AG04449 (cell line): ENCODE measurements at regions not wholly inside any gene's neighbourhood (a gene's known extent, or its start where the extent isn't known, plus 50 kb on each side); places are given as distances from the start of the nearest gene placed in this dataset.
"Not testable (repeated sequence)": the region's sequence is repeated elsewhere in the genome, so short reads cannot be mapped to it uniquely, and the experiment has no call there.

Source experiments
- CTCF ChIA-PET: fragments of 350-600 bp; formaldehyde crosslinking; extraction: SDS; loops from one replicate; lab custom pipeline; 2021; ENCODE audit warnings: antibody characterized with exemption; lab: Yijun Ruan, JAX
- POLR2A ChIA-PET: fragments of 400-600, 350-600 bp; formaldehyde crosslinking; extraction: SDS; loops from one replicate; lab custom pipeline; 2020; ENCODE audit warnings: antibody characterized with exemption, inconsistent platforms; lab: Yijun Ruan, JAX
- DNase-seq: peaks from one replicate; pipeline ENCODE4 v3.0.0-alpha.2; 2010; ENCODE audit warnings: low read depth, low spot score
- H3K4me3 ChIP-seq: 2 replicates; pipeline ENCODE4 v1.5.1; 2011; ENCODE audit warnings: low read depth, mild to moderate bottlenecking, control low read depth, low read length
- CTCF ChIP-seq: IDR thresholded peaks from one replicate; pipeline ENCODE4 v1.5.1; 2011; ENCODE audit warnings: mild to moderate bottlenecking, moderate library complexity, low read length, control low read depth, inconsistent platforms; ENCODE audit not compliant: insufficient read depth; ENCODE audit errors: missing control alignments

GRCh38 chr6:164661716-164662115, 647.7 kb downstream of the C6orf118 start:
- DNase-seq: no peak
- POLR2A ChIA-PET: no interaction called here
- no peak overlapping the region for H3K4me3 ChIP-seq
- CTCF ChIA-PET: no interaction called here
- no peak for TF ChIP-seq CTCF

- POLR2A ChIA-PET: no interaction called here
- H3K4me3 ChIP-seq: no peak overlapping the region
- CTCF ChIA-PET: no interaction called here
- DNase-seq: no peak
- TF ChIP-seq CTCF: no peak
These were observed 648.6 kb downstream of the C6orf118 start for GRCh38 chr6:164660781-164661180.

- DNase-seq: no peak
- no peak for TF ChIP-seq CTCF
- POLR2A ChIA-PET: no interaction called here
- CTCF ChIA-PET: no interaction called here
- H3K4me3 ChIP-seq: no peak overlapping the region
These were observed 668.4 kb downstream of the C6orf118 start for GRCh38 chr6:164640956-164641355.

GRCh38 chr6:164628302-164628931, 681.0 kb downstream of the C6orf118 start:
- CTCF ChIA-PET: no interaction called here
- no peak for TF ChIP-seq CTCF
- no peak for DNase-seq
- POLR2A ChIA-PET: no interaction called here
- no peak overlapping the region for H3K4me3 ChIP-seq

- DNase-seq: no peak
- ChIA-PET POLR2A (no interaction called here), CTCF (no interaction called here)
- H3K4me3 ChIP-seq: no peak overlapping the region
- no peak for TF ChIP-seq CTCF
These were observed 692.4 kb downstream of the C6orf118 start for GRCh38 chr6:164616917-164617524.

- ChIA-PET POLR2A (no interaction called here), CTCF (no interaction called here)
- no peak for DNase-seq
- no peak for TF ChIP-seq CTCF
- H3K4me3 ChIP-seq: no peak overlapping the region
These were observed 696.7 kb downstream of the C6orf118 start for GRCh38 chr6:164612751-164613150.

GRCh38 chr6:164610859-164611258, 698.5 kb downstream of the C6orf118 start:
- H3K4me3 ChIP-seq, POLR2A ChIA-PET, DNase-seq, CTCF ChIA-PET: not testable (repeated sequence)

GRCh38 chr6:164602415-164602814, 707.0 kb downstream of the C6orf118 start:
- DNase-seq, H3K4me3 ChIP-seq, CTCF ChIA-PET, POLR2A ChIA-PET: not testable (repeated sequence)
